GM23248 (cell line): ENCODE measurements at regions not wholly inside any gene's neighbourhood (a gene's known extent, or its start where the extent isn't known, plus 50 kb on each side); places are given as distances from the start of the nearest gene placed in this dataset.

Experiments used
- DNase-seq: peaks from one replicate; pipeline ENCODE4 v3.0.0-alpha.2; 2015
- H2AFZ ChIP-seq: fragments of 200-600 bp; sonication (generic); 2 replicates; pipeline ENCODE4 v1.6.1; 2016; ENCODE audit warnings: antibody characterized with exemption
- H3F3A ChIP-seq: fragments of 200-600 bp; sonication (generic); 2 replicates; pipeline ENCODE4 v1.6.1; 2016; ENCODE audit warnings: mild to moderate bottlenecking, antibody characterized with exemption, mixed run types; ENCODE audit not compliant: insufficient read depth
- H3K27ac ChIP-seq: fragments of 200-600 bp; sonication (generic); 2 replicates; pipeline ENCODE4 v1.5.1; 2016; ENCODE audit warnings: mild to moderate bottlenecking
- H3K27me3 ChIP-seq: fragments of 200-600 bp; sonication (generic); replicated peaks from 2 replicates; pipeline ENCODE4 v1.6.1; 2016; ENCODE audit warnings: mild to moderate bottlenecking; ENCODE audit not compliant: insufficient read depth
- H3K36me3 ChIP-seq: fragments of 200-600 bp; sonication (generic); 2 replicates; pipeline ENCODE4 v1.6.1; 2016; ENCODE audit warnings: low read depth, mild to moderate bottlenecking
- H3K4me1 ChIP-seq: fragments of 200-600 bp; sonication (generic); 2 replicates; pipeline ENCODE4 v1.6.1; 2016; ENCODE audit warnings: mild to moderate bottlenecking; ENCODE audit not compliant: insufficient read depth
- H3K4me2 ChIP-seq: fragments of 200-600 bp; sonication (generic); one replicate; pipeline ENCODE4 v1.6.1; 2016; ENCODE audit warnings: mild to moderate bottlenecking; ENCODE audit not compliant: unreplicated experiment
- H3K4me3 ChIP-seq: fragments of 200-600 bp; sonication (generic); 2 replicates; pipeline ENCODE4 v1.5.1; 2016; ENCODE audit warnings: mild to moderate bottlenecking
- H3K79me2 ChIP-seq: fragments of 200-600 bp; sonication (generic); 2 replicates; pipeline ENCODE4 v1.6.1; 2016; ENCODE audit warnings: mild to moderate bottlenecking; ENCODE audit not compliant: insufficient read depth
- H3K9ac ChIP-seq: fragments of 200-600 bp; sonication (generic); 2 replicates; pipeline ENCODE4 v1.6.1; 2016; ENCODE audit warnings: mild to moderate bottlenecking
- H3K9me2 ChIP-seq: fragments of 200-600 bp; sonication (generic); 2 replicates; pipeline ENCODE4 v1.6.1; 2016; ENCODE audit warnings: mixed run types, mild to moderate bottlenecking, moderate library complexity; ENCODE audit not compliant: insufficient read depth
- H3K9me3 ChIP-seq: fragments of 200-600 bp; sonication (generic); one replicate; pipeline ENCODE4 v1.6.1; 2017; ENCODE audit warnings: low read depth
- H4K20me1 ChIP-seq: fragments of 200-600 bp; sonication (generic); 2 replicates; pipeline ENCODE4 v1.6.0; 2016; ENCODE audit not compliant: insufficient read depth
- EZH2 ChIP-seq: fragments of 200-600 bp; sonication (generic); IDR thresholded peaks from 2 replicates; pipeline ENCODE4 v1.6.1; 2018; ENCODE audit warnings: antibody characterized with exemption, mild to moderate bottlenecking; ENCODE audit not compliant: insufficient read depth, poor library complexity, severe bottlenecking
- EZH2phosphoT487 ChIP-seq: fragments of 200-600 bp; sonication (generic); IDR thresholded peaks from 2 replicates; pipeline ENCODE4 v1.6.1; 2018; ENCODE audit warnings: antibody characterized with exemption, moderate library complexity, mild to moderate bottlenecking, low read depth; ENCODE audit not compliant: insufficient read depth
- WGBS, 2 experiments: methylation state at CpG; one replicate each; pipeline ENCODE4 v1.1.6; 2015 to 2017; ENCODE audit warnings: low lambda C conversion rate in 2 of 2, low coverage in 1 of 2; ENCODE audit errors: missing lambda C conversion rate in 2 of 2; 5-methylcytosine and 5-hydroxymethylcytosine counted together
- in situ Hi-C: fragments of 300-500 bp; cut with MboI; formaldehyde crosslinking; loops from 2 replicates; pipeline ENCODE4 v1.15.0; 2020

DNA sequence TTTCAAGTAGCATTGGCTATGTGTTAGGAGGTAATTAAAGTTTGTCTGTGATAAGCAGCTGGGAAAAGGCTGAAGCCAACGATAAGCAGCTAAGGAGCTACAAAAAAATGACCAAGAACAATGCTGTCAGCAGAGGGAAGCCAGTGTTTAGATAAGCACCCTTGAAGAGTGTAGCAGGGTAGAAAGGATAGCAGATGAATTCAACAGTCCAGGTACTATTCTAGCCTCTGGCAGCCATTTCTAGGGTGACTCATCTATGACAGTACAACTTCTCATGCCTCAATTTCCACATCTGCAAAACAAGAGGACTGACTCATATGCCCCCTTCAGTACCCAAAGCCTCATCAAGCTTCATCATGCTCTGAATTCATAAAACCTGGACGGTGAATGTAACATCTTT is 617.6 kb upstream of the UBE2E2 start:
- no peaks in the 10 kb centered on the region for H3K9me3 ChIP-seq
- WGBS, 2 experiments: 35 to 39% methylated on average over 2 of the region's 2 CpGs
- no peaks in the 10 kb centered on the region for H3K79me2 ChIP-seq
- no peaks in the 10 kb centered on the region for H3K27me3 ChIP-seq
- H2AFZ ChIP-seq: no peak overlapping the region
- H3K4me1 ChIP-seq: no peaks in the 10 kb centered on the region
- no peak overlapping the region for H3K9ac ChIP-seq
- H4K20me1 ChIP-seq: no peaks in the 10 kb centered on the region
- H3K9me2 ChIP-seq: no peaks in the 10 kb centered on the region
- H3K36me3 ChIP-seq: no peaks in the 10 kb centered on the region
- H3K27ac ChIP-seq: no peak overlapping the region
- H3F3A ChIP-seq: no peaks in the 10 kb centered on the region
- TF ChIP-seq EZH2 (no peak), EZH2phosphoT487 (no peak)
- DNase-seq: peak; percentile 13
- in situ Hi-C loops: no loop called here
- no peak overlapping the region for H3K4me2 ChIP-seq
- no peak overlapping the region for H3K4me3 ChIP-seq

DNA sequence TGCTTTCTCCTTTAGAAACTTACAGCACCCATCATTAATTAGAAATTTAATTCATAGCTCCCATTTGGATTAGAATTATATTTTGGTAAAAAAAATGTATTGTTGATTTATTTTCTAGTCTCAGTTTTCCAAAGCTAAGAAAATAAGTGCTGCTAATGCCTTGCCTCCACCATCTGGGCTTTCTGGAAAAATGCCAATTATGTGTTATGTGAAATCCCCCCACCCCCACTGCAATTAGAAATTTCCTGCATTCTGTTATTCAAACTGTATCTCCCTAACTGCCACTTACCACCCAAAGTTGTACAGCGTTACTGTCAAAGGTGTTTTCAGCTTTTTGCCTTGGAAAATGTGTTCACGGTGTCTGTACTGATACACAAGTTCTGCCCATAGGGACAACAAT is 617.2 kb upstream of the UBE2E2 start:
- H3K9me2 ChIP-seq: no peaks in the 10 kb centered on the region
- no peak overlapping the region for H3K4me2 ChIP-seq
- no peak overlapping the region for H3K4me3 ChIP-seq
- H3K9me3 ChIP-seq: no peaks in the 10 kb centered on the region
- no peaks in the 10 kb centered on the region for H3K4me1 ChIP-seq
- no peak overlapping the region for H2AFZ ChIP-seq
- in situ Hi-C loops: no loop called here
- no peak for DNase-seq
- H3K79me2 ChIP-seq: no peaks in the 10 kb centered on the region
- H3K36me3 ChIP-seq: no peaks in the 10 kb centered on the region
- H4K20me1 ChIP-seq: no peaks in the 10 kb centered on the region
- H3F3A ChIP-seq: no peaks in the 10 kb centered on the region
- 94 to 95% methylated on average over 2 of the region's 2 CpGs for WGBS, 2 experiments
- no peaks in the 10 kb centered on the region for H3K27me3 ChIP-seq
- TF ChIP-seq EZH2phosphoT487: no peak
- no peak for TF ChIP-seq EZH2
- H3K9ac ChIP-seq: no peak overlapping the region
- H3K27ac ChIP-seq: no peak overlapping the region

DNA sequence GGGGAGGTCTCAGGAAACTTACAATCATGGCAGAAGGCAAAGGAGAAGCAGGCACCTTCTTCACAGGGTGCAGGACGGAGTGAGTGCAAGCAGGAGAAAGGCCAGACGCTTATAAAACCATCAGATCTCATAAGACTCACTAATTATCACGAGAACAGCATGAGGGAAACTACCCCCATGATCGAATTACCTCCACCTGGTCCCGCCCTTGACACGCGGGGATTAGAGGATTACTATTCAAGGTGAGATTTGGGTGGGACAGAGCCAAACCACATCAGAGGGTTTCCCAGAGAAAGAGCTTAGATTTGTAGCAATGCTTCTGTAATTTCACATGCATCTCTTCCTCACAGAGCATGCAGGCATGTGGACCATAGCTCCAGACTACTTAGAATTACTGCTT is 615.7 kb upstream of the UBE2E2 start:
- Histone ChIP-seq H3K9ac (no peak overlapping the region), H3K4me3 (no peak overlapping the region), H3K4me2 (no peak overlapping the region), H3K79me2 (no peaks in the 10 kb centered on the region), H3K4me1 (no peaks in the 10 kb centered on the region), H3K27me3 (no peaks in the 10 kb centered on the region), H3K36me3 (no peaks in the 10 kb centered on the region), H2AFZ (no peak overlapping the region), H3K9me3 (no peaks in the 10 kb centered on the region), H4K20me1 (no peaks in the 10 kb centered on the region), H3K9me2 (no peaks in the 10 kb centered on the region), H3K27ac (no peak overlapping the region), H3F3A (no peaks in the 10 kb centered on the region)
- DNase-seq: no peak
- no peak for TF ChIP-seq EZH2phosphoT487
- no peak for TF ChIP-seq EZH2
- WGBS, 2 experiments: 73% methylated on average over 7 of the region's 7 CpGs
- in situ Hi-C loops: no loop called here

DNA sequence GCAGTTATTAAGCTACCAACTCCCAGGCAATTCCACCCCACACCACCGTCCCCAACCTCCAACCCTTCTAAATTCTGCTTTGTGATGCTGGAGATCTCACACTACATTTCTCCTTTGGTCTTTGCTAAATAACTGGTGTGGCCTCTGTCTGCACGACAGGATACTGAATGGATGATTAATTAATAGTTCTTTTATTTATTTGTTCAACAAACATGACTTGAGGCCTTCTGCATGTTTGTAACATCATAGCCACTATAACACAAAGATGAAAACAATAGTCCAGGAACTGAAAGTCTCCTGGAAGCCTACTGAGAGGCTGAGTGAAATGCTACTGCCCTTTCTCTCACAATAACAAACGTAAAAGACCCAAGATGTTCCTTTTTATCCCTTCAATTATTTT is 609.5 kb upstream of the UBE2E2 start:
- Histone ChIP-seq H3F3A (no peaks in the 10 kb centered on the region), H3K4me3 (no peak overlapping the region), H3K27ac (no peak overlapping the region), H4K20me1 (no peaks in the 10 kb centered on the region), H3K9me2 (no peaks in the 10 kb centered on the region), H3K4me1 (no peaks in the 10 kb centered on the region), H3K36me3 (no peaks in the 10 kb centered on the region), H2AFZ (no peak overlapping the region), H3K4me2 (no peak overlapping the region), H3K9me3 (no peaks in the 10 kb centered on the region), H3K79me2 (no peaks in the 10 kb centered on the region), H3K9ac (no peak overlapping the region), H3K27me3 (no peaks in the 10 kb centered on the region)
- 2% methylated on average over 3 of the region's 3 CpGs for WGBS, 2 experiments
- in situ Hi-C loops: no loop called here
- TF ChIP-seq EZH2 (no peak), EZH2phosphoT487 (no peak)
- DNase-seq: no peak

DNA sequence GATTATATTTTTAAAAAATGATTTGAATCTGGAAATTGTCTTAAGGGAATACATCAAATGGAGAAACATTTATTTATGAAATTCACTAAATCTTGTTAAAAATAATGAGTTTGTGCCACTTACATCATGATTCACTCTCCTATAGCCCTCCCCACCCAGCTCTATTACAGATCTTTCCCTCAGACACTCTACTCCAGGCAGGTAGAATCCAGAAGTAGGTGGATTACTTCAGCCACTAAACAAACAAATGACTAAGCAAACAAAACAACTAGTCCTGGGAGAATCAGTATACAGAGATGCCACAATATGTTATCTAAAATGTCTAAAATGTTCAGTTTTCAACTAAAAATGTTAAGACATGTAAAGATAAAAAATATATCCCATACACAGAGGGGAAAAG is 608.1 kb upstream of the UBE2E2 start:
- in situ Hi-C loops: no loop called here
- Histone ChIP-seq H3K4me1 (no peaks in the 10 kb centered on the region), H3F3A (no peaks in the 10 kb centered on the region), H3K4me2 (no peak overlapping the region), H3K9me2 (no peaks in the 10 kb centered on the region), H4K20me1 (no peaks in the 10 kb centered on the region), H3K27ac (no peak overlapping the region), H3K79me2 (no peaks in the 10 kb centered on the region), H3K4me3 (no peak overlapping the region), H3K27me3 (no peaks in the 10 kb centered on the region), H3K36me3 (no peaks in the 10 kb centered on the region), H2AFZ (no peak overlapping the region), H3K9me3 (no peaks in the 10 kb centered on the region), H3K9ac (no peak overlapping the region)
- DNase-seq: no peak
- TF ChIP-seq EZH2phosphoT487: no peak
- no peak for TF ChIP-seq EZH2
